Type B pancreatic cell (in vitro differentiated cells): ENCODE measurements at regions not wholly inside any gene's neighbourhood (a gene's known extent, or its start where the extent isn't known, plus 50 kb on each side); places are given as distances from the start of the nearest gene placed in this dataset.

Source experiments
- DNase-seq: peaks from one replicate; pipeline ENCODE4 v3.0.0; 2021; ENCODE audit warnings: mixed read lengths; ENCODE audit not compliant: unreplicated experiment; ENCODE audit errors: extremely low spot score
- H3K27ac Mint-ChIP-seq: 2 replicates; pipeline ENCODE4 v1.8.0; 2021; ENCODE audit warnings: mild to moderate bottlenecking, mixed read lengths
- H3K27me3 Mint-ChIP-seq: 2 replicates; pipeline ENCODE4 v1.8.0; 2021; ENCODE audit warnings: mixed read lengths
- H3K36me3 Mint-ChIP-seq: 2 replicates; pipeline ENCODE4 v1.8.0; 2021; ENCODE audit warnings: mixed read lengths
- H3K4me1 Mint-ChIP-seq: one replicate; pipeline ENCODE4 v1.8.0; 2021; ENCODE audit warnings: mixed read lengths; ENCODE audit not compliant: unreplicated experiment
- H3K4me3 Mint-ChIP-seq: 2 replicates; pipeline ENCODE4 v1.8.0; 2021; ENCODE audit warnings: mild to moderate bottlenecking, mixed read lengths
- H3K9me3 Mint-ChIP-seq: 2 replicates; pipeline ENCODE4 v1.8.0; 2021; ENCODE audit warnings: mixed read lengths
- TF ChIP-seq, protein P1 (sequence below): fragments of 200-600 bp; sonication (generic); conservative IDR thresholded peaks from 2 replicates; pipeline ENCODE4 v1.5.0; 2021; ENCODE audit warnings: antibody characterized with exemption, mild to moderate bottlenecking

DNA sequence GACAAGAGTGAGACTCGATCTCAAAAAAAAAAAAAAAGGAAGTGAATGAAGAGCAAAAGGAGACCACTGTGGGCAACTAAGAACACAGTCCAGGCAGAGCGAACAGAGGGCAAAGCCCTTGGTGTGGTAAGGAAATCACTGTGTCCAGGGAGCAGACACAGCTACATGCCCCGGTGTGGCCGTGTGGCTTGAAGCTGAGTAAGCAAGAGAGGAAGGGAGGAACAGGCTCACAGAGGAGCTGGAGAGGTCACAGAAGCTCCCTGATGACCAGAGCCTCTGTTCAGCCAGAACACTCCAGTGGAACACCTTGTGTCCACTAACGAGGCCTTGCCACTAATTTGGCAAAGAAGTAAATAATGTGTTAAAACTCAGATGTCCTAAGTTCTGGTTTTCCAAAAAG, 60.6 kb upstream of the GATA2 start:
- Mint-ChIP-seq H3K9me3 (no peaks in the 10 kb centered on the region), H3K4me1 (peaks cover 12% of the 10 kb centered on the region), H3K27ac (no peak overlapping the region), H3K4me3 (no peak overlapping the region), H3K36me3 (no peaks in the 10 kb centered on the region), H3K27me3 (peaks cover 50% of the 10 kb centered on the region)
- TF ChIP-seq, protein P1, sequence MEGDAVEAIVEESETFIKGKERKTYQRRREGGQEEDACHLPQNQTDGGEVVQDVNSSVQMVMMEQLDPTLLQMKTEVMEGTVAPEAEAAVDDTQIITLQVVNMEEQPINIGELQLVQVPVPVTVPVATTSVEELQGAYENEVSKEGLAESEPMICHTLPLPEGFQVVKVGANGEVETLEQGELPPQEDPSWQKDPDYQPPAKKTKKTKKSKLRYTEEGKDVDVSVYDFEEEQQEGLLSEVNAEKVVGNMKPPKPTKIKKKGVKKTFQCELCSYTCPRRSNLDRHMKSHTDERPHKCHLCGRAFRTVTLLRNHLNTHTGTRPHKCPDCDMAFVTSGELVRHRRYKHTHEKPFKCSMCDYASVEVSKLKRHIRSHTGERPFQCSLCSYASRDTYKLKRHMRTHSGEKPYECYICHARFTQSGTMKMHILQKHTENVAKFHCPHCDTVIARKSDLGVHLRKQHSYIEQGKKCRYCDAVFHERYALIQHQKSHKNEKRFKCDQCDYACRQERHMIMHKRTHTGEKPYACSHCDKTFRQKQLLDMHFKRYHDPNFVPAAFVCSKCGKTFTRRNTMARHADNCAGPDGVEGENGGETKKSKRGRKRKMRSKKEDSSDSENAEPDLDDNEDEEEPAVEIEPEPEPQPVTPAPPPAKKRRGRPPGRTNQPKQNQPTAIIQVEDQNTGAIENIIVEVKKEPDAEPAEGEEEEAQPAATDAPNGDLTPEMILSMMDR: no peak
- peak; percentile 13 for DNase-seq

DNA sequence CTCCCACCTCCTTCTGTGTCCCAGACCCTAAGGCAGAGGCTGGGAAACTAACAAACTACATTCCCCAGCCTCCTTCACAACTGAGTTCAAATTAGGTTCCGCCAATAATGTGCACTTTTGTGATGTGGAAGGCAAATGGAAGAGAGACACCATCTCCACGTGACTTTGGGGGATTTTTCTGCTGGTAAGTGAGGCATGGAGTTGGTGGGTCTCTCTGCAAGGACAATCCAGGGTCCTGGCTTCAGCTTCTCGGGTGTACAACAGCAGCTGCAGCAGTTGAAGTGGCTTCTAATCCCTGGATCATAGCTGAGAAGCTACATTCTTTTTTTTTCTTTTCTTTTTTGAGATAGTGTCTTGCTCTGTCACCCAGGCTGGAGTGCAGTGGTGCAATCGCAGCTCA, 58.9 kb upstream of the GATA2 start:
- H3K27ac Mint-ChIP-seq: no peak overlapping the region
- no peaks in the 10 kb centered on the region for H3K9me3 Mint-ChIP-seq
- peaks cover 50% of the 10 kb centered on the region for H3K27me3 Mint-ChIP-seq
- no peak overlapping the region for H3K4me3 Mint-ChIP-seq
- TF ChIP-seq, protein P1: no peak
- H3K4me1 Mint-ChIP-seq: peaks cover 12% of the 10 kb centered on the region
- DNase-seq: peak; percentile 40
- H3K36me3 Mint-ChIP-seq: no peaks in the 10 kb centered on the region

DNA sequence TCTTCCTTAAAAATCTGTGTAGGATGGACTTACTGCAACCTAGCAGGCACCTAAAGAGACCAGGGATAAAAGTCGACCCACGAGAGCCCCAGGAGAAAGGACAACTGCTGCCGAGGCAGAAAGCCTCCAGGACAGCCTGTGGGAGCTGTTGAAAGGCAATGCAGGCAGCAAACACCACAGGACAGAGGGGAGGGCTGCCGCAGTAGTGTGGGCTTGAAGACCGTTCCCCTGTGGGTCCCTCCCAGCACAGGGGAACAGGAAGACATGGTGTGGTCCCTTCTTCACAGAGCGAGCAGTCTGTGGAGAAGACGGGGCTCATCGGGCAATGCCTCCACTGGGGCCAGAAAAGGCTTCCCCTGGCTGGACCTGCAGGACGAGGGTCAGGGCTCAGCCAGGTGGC, 58.5 kb upstream of the GATA2 start:
- DNase-seq: peak; percentile 58
- Mint-ChIP-seq H3K27ac (no peak overlapping the region), H3K9me3 (no peaks in the 10 kb centered on the region), H3K4me3 (no peak overlapping the region), H3K4me1 (peaks cover 8% of the 10 kb centered on the region), H3K36me3 (no peaks in the 10 kb centered on the region), H3K27me3 (peaks cover 46% of the 10 kb centered on the region)
- TF ChIP-seq, protein P1: no peak

DNA sequence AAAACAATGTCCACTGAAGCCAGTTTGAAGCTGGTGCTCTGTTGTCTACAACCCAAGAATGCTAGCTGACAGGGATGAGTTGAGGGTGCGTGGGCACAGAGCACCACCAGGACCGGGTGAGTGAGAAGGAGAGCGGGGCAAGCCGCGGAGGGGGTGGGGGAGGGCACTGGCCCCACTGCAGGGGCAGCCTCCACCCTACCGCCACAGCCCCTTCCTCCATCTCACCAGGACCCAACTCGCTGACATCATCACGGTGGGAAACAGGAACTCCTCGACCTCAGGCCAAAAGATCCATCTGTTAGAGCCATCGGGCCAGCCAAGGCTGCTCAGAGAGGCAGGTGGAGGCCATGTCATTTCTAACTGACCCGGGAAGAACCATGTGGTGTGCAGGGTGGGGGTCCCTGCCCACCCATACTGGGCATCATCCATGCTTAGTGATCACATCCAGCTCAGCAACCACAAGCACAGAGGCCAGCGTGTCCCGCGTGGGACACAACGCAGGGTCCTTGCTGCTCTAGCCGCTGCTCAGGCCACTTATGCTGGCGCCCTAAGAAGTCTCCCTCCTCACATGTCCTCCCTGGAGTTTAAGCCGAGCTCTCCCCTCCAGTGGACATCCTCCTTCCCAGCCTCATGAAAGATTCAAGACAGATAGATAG, 57.6 kb upstream of the GATA2 start:
- Mint-ChIP-seq H3K4me3 (no peak overlapping the region), H3K9me3 (no peaks in the 10 kb centered on the region), H3K27ac (no peak overlapping the region), H3K4me1 (peaks cover 7% of the 10 kb centered on the region), H3K27me3 (peaks cover 41% of the 10 kb centered on the region), H3K36me3 (no peaks in the 10 kb centered on the region)
- DNase-seq: peak; percentile 50
- TF ChIP-seq, protein P1: no peak

DNA sequence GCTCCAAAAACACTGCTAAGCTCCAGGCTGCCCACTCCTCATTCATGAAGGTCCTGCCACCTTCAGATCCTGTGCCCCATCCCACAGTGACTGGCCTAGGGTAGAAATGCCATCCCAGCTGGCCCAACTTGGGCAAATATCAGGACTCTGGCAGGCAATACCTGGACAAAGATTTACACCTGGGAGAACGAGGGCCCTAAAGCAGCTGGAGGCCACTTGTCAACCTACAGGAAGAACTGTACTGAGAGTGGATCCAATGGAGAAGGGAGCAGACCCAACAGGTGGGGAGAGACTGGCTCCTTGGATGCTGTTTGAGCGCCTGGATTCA, 57.1 kb upstream of the GATA2 start:
- Mint-ChIP-seq H3K27me3 (peaks cover 41% of the 10 kb centered on the region), H3K4me1 (peaks cover 7% of the 10 kb centered on the region), H3K4me3 (no peak overlapping the region), H3K36me3 (no peaks in the 10 kb centered on the region), H3K27ac (no peak overlapping the region), H3K9me3 (no peaks in the 10 kb centered on the region)
- peak; percentile 27 for DNase-seq
- TF ChIP-seq, protein P1: no peak
